OCI-LY3 (cell line): ENCODE measurements at regions not wholly inside any gene's neighbourhood (a gene's known extent, or its start where the extent isn't known, plus 50 kb on each side); places are given as distances from the start of the nearest gene placed in this dataset.

ENCODE experiments used
- EZH2phosphoT487 ChIP-seq: fragments of 200-600 bp; shearing (Covaris generic); IDR thresholded peaks from 2 replicates; pipeline ENCODE4 v1.6.1; 2018; ENCODE audit warnings: antibody characterized with exemption, mixed run types, low read depth
- TF ChIP-seq, protein P1 (sequence below): fragments of 200-600, 300-600 bp; sonication (generic); IDR thresholded peaks from 2 replicates; pipeline ENCODE4 v1.5.1; 2014; ENCODE audit warnings: antibody characterized with exemption, low read length, low read depth

- TF ChIP-seq, protein P1, sequence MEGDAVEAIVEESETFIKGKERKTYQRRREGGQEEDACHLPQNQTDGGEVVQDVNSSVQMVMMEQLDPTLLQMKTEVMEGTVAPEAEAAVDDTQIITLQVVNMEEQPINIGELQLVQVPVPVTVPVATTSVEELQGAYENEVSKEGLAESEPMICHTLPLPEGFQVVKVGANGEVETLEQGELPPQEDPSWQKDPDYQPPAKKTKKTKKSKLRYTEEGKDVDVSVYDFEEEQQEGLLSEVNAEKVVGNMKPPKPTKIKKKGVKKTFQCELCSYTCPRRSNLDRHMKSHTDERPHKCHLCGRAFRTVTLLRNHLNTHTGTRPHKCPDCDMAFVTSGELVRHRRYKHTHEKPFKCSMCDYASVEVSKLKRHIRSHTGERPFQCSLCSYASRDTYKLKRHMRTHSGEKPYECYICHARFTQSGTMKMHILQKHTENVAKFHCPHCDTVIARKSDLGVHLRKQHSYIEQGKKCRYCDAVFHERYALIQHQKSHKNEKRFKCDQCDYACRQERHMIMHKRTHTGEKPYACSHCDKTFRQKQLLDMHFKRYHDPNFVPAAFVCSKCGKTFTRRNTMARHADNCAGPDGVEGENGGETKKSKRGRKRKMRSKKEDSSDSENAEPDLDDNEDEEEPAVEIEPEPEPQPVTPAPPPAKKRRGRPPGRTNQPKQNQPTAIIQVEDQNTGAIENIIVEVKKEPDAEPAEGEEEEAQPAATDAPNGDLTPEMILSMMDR: no peak
- TF ChIP-seq EZH2phosphoT487: no peak
These were observed 616.3 kb downstream of the TBC1D4 start for GRCh38 chr13:74865656-74866055.
